ENCODE measurements at regions not wholly inside any gene's neighbourhood (a gene's known extent, or its start where the extent isn't known, plus 50 kb on each side); places are given as distances from the start of the nearest gene placed in this dataset.
"Not testable (repeated sequence)": the region's sequence is repeated elsewhere in the genome, so short reads cannot be mapped to it uniquely, and the experiment has no call there.

- no peaks in the 10 kb centered on the region for H3K36me3 ChIP-seq
- intact Hi-C loops (cut with DNase I; ENCODE audit: low total_unique reads) = no loop called here
- WGBS, 5 donors = 45 to 60% (median 55%) methylated on average over 1 of the region's 1 CpG
Measured at GRCh38 chr4:27442146-27442545, 581.5 kb downstream of the STIM2 start.

GRCh38 chr4:27442661-27443060 is 582.0 kb downstream of the STIM2 start:
- H3K4me1 ChIP-seq; H3K27ac ChIP-seq; intact Hi-C loops (cut with DNase I; ENCODE audit: low total_unique reads); H3K4me3 ChIP-seq; H3K36me3 ChIP-seq; H3K9me3 ChIP-seq; H3K27me3 ChIP-seq; DNase-seq: not testable (repeated sequence)
- WGBS, 5 donors = 69 to 80% (median 74%) methylated on average over 4 of the region's 4 CpGs

More at GRCh38 chr4:27442146-27442545, 581.5 kb downstream of the STIM2 start:
- TF ChIP-seq CTCF (IDR thresholded peaks at IDR 0.05) (no peak), POLR2AphosphoS5 (IDR thresholded peaks at IDR 0.05) (no peak), POLR2A (IDR thresholded peaks at IDR 0.05) (no peak), EP300 (IDR thresholded peaks at IDR 0.05) (no peak)
- Histone ChIP-seq H3K9me3 (no peaks in the 10 kb centered on the region), H3K27me3 (no peaks in the 10 kb centered on the region), H3K4me3 (no peak overlapping the region), H3K27ac (no peak overlapping the region), H3K4me1 (no peaks in the 10 kb centered on the region)
- no peak for DNase-seq

- WGBS, 5 donors = 88 to 97% (median 92%) methylated on average over 3 of the region's 3 CpGs
Measured at GRCh38 chr4:27463816-27464215, 603.2 kb downstream of the STIM2 start.

GRCh38 chr4:27467351-27467750 is 606.7 kb downstream of the STIM2 start:
- DNase-seq = no peak
- no peaks in the 10 kb centered on the region for H3K4me1 ChIP-seq
- no peaks in the 10 kb centered on the region for H3K36me3 ChIP-seq
- no peaks in the 10 kb centered on the region for H3K27me3 ChIP-seq
- intact Hi-C loops (cut with DNase I; ENCODE audit: low total_unique reads) = no loop called here
- TF ChIP-seq CTCF (IDR thresholded peaks at IDR 0.05) (no peak), POLR2A (IDR thresholded peaks at IDR 0.05) (no peak), POLR2AphosphoS5 (IDR thresholded peaks at IDR 0.05) (no peak), EP300 (IDR thresholded peaks at IDR 0.05) (no peak)
- H3K9me3 ChIP-seq = no peaks in the 10 kb centered on the region
- H3K4me3 ChIP-seq = no peak overlapping the region
- no peak overlapping the region for H3K27ac ChIP-seq

More at GRCh38 chr4:27463816-27464215, 603.2 kb downstream of the STIM2 start:
- no peaks in the 10 kb centered on the region for H3K36me3 ChIP-seq
- no peaks in the 10 kb centered on the region for H3K4me1 ChIP-seq
- DNase-seq = no peak
- intact Hi-C loops (cut with DNase I; ENCODE audit: low total_unique reads) = no loop called here
- H3K9me3 ChIP-seq = no peaks in the 10 kb centered on the region
- no peak overlapping the region for H3K27ac ChIP-seq
- TF ChIP-seq EP300 (IDR thresholded peaks at IDR 0.05) (no peak), CTCF (IDR thresholded peaks at IDR 0.05) (no peak), POLR2AphosphoS5 (IDR thresholded peaks at IDR 0.05) (no peak), POLR2A (IDR thresholded peaks at IDR 0.05) (no peak)
- no peaks in the 10 kb centered on the region for H3K27me3 ChIP-seq
- H3K4me3 ChIP-seq = no peak overlapping the region

GRCh38 chr4:27472364-27472763 is 611.7 kb downstream of the STIM2 start:
- Histone ChIP-seq H3K9me3 (no peaks in the 10 kb centered on the region), H3K36me3 (no peaks in the 10 kb centered on the region), H3K27ac (no peak overlapping the region), H3K4me3 (no peak overlapping the region), H3K27me3 (no peaks in the 10 kb centered on the region), H3K4me1 (no peaks in the 10 kb centered on the region)
- whole genome bisulfite sequencing, 5 donors = 86 to 95% (median 91%) methylated on average over 1 of the region's 1 CpG
- intact Hi-C loops (cut with DNase I; ENCODE audit: low total_unique reads) = no loop called here
- no peak for TF ChIP-seq POLR2AphosphoS5 (IDR thresholded peaks at IDR 0.05)
- TF ChIP-seq CTCF (IDR thresholded peaks at IDR 0.05) = no peak
- no peak for TF ChIP-seq EP300 (IDR thresholded peaks at IDR 0.05)
- TF ChIP-seq POLR2A (IDR thresholded peaks at IDR 0.05) = no peak
- no peak for DNase-seq
